SU-DHL-6 (cell line): ENCODE measurements at regions not wholly inside any gene's neighbourhood (a gene's known extent, or its start where the extent isn't known, plus 50 kb on each side); places are given as distances from the start of the nearest gene placed in this dataset.

Experiments
- H2AFZ ChIP-seq: fragments of 200-600 bp; sonication (generic); 2 replicates; pipeline ENCODE4 v1.6.1; 2014; ENCODE audit warnings: low read depth, mild to moderate bottlenecking, moderate library complexity, mixed read lengths, antibody characterized with exemption, low read length; ENCODE audit not compliant: severe bottlenecking
- H3F3A ChIP-seq: fragments of 200-600 bp; shearing (Covaris generic); 2 replicates; pipeline ENCODE4 v1.6.0; 2016; ENCODE audit warnings: antibody characterized with exemption, mild to moderate bottlenecking; ENCODE audit not compliant: insufficient read depth
- H3K27ac ChIP-seq: fragments of 200-600 bp; sonication (generic); 2 replicates; pipeline ENCODE4 v1.5.1; 2016; ENCODE audit warnings: low read depth, mild to moderate bottlenecking, low read length, moderate library complexity, mixed read lengths
- H3K27me3 ChIP-seq: fragments of 200-600 bp; sonication (generic), shearing (Covaris generic); 2 replicates; pipeline ENCODE4 v1.6.0; 2014; ENCODE audit warnings: mild to moderate bottlenecking, low read length
- H3K36me3 ChIP-seq: fragments of 200-600 bp; sonication (generic); 2 replicates; pipeline ENCODE4 v1.6.1; 2014; ENCODE audit warnings: mild to moderate bottlenecking, low read length, mixed read lengths
- H3K4me2 ChIP-seq: fragments of 300-600, 200-600 bp; shearing (Covaris generic), sonication (generic); 2 replicates; pipeline ENCODE4 v1.6.0; 2014; ENCODE audit warnings: low read length, low read depth, mild to moderate bottlenecking; ENCODE audit not compliant: poor library complexity, severe bottlenecking
- H3K4me3 ChIP-seq: fragments of 200-600 bp; sonication (generic); 2 replicates; pipeline ENCODE4 v1.5.1; 2014; ENCODE audit warnings: antibody characterized with exemption, low read length, mild to moderate bottlenecking, mixed read lengths; ENCODE audit not compliant: insufficient read depth, poor library complexity, severe bottlenecking
- H3K79me2 ChIP-seq: fragments of 200-600 bp; sonication (generic); 2 replicates; pipeline ENCODE4 v1.6.1; 2014; ENCODE audit warnings: mild to moderate bottlenecking, low read length, moderate library complexity; ENCODE audit not compliant: insufficient read depth
- H3K9ac ChIP-seq: fragments of 200-600 bp; sonication (generic); 2 replicates; pipeline ENCODE4 v1.7.0; 2014; ENCODE audit warnings: mild to moderate bottlenecking, low read length
- H3K9me2 ChIP-seq: fragments of 200-600 bp; sonication (generic); replicated peaks from 2 replicates; pipeline ENCODE4 v1.6.1; 2014; ENCODE audit warnings: low read length; ENCODE audit not compliant: insufficient read depth
- H3K9me3 ChIP-seq: fragments of 200-600 bp; sonication (generic); 2 replicates; pipeline ENCODE4 v1.6.1; 2014; ENCODE audit warnings: low read length, mixed read lengths; ENCODE audit not compliant: insufficient read depth
- H4K20me1 ChIP-seq: fragments of 200-600 bp; sonication (generic); 2 replicates; pipeline ENCODE4 v1.6.1; 2014; ENCODE audit warnings: low read depth, mild to moderate bottlenecking, antibody characterized with exemption, low read length, moderate library complexity, mixed read lengths
- CTCF ChIP-seq: fragments of 200-600 bp; sonication (generic); IDR thresholded peaks from one replicate; pipeline ENCODE4 v1.5.1; 2017; ENCODE audit warnings: antibody characterized with exemption, mild to moderate bottlenecking, low read length, moderate library complexity; ENCODE audit not compliant: insufficient read depth, poor library complexity, severe bottlenecking
- EZH2phosphoT487 ChIP-seq: fragments of 200-600 bp; sonication (generic), shearing (Covaris generic); conservative IDR thresholded peaks from 2 replicates; pipeline ENCODE4 v1.6.1; 2018; ENCODE audit warnings: mild to moderate bottlenecking, antibody characterized with exemption, low read length, moderate library complexity, mixed read lengths

- Histone ChIP-seq H3K9me2 (no peaks in the 10 kb centered on the region), H4K20me1 (no peaks in the 10 kb centered on the region), H2AFZ (no peak overlapping the region), H3F3A (no peaks in the 10 kb centered on the region), H3K36me3 (no peaks in the 10 kb centered on the region), H3K27me3 (no peaks in the 10 kb centered on the region), H3K9ac (no peak overlapping the region), H3K9me3 (peaks cover 12% of the 10 kb centered on the region; the same call in 1 of the 2 replicates), H3K4me3 (no peak overlapping the region), H3K4me2 (no peak overlapping the region), H3K27ac (no peak overlapping the region), H3K79me2 (no peaks in the 10 kb centered on the region)
- TF ChIP-seq EZH2phosphoT487 (no peak), CTCF (no peak)
These were observed 131.9 kb upstream of the BACH2 start for GRCh38 chr6:90428514-90428913.

GRCh38 chr6:90425161-90425641 lies 128.6 kb upstream of the BACH2 start:
- Histone ChIP-seq H2AFZ (no peak overlapping the region), H3K9me3 (no peaks in the 10 kb centered on the region), H3K9ac (no peak overlapping the region), H3K27me3 (no peaks in the 10 kb centered on the region), H3K79me2 (no peaks in the 10 kb centered on the region), H4K20me1 (no peaks in the 10 kb centered on the region), H3K27ac (no peak overlapping the region), H3K36me3 (no peaks in the 10 kb centered on the region), H3K9me2 (no peaks in the 10 kb centered on the region), H3K4me3 (no peak overlapping the region), H3F3A (no peaks in the 10 kb centered on the region), H3K4me2 (peak overlapping the region; percentile 1)
- no peak for TF ChIP-seq EZH2phosphoT487
- TF ChIP-seq CTCF = no peak

- H3K36me3 ChIP-seq = no peaks in the 10 kb centered on the region
- no peaks in the 10 kb centered on the region for H3K9me2 ChIP-seq
- no peak overlapping the region for H3K4me2 ChIP-seq
- H3K79me2 ChIP-seq = no peaks in the 10 kb centered on the region
- TF ChIP-seq EZH2phosphoT487 (no peak), CTCF (no peak)
- H3K27ac ChIP-seq = no peak overlapping the region
- H3K27me3 ChIP-seq = no peaks in the 10 kb centered on the region
- no peak overlapping the region for H3K4me3 ChIP-seq
- no peak overlapping the region for H3K9ac ChIP-seq
- H2AFZ ChIP-seq = no peak overlapping the region
- no peaks in the 10 kb centered on the region for H4K20me1 ChIP-seq
- H3F3A ChIP-seq = no peaks in the 10 kb centered on the region
- no peaks in the 10 kb centered on the region for H3K9me3 ChIP-seq
These were observed 127.9 kb upstream of the BACH2 start for GRCh38 chr6:90424580-90424979.
